HEK293 (cell line): ENCODE measurements at regions not wholly inside any gene's neighbourhood (a gene's known extent, or its start where the extent isn't known, plus 50 kb on each side); places are given as distances from the start of the nearest gene placed in this dataset.

ENCODE experiments used
- CTCF ChIA-PET: fragments of 350-600 bp; formaldehyde crosslinking; extraction: SDS; loops from one replicate; lab custom pipeline; 2021; ENCODE audit warnings: antibody characterized with exemption; lab: Yijun Ruan, JAX
- POLR2A ChIA-PET: fragments of 300-600 bp; formaldehyde crosslinking; extraction: SDS; loops from one replicate; lab custom pipeline; 2020; ENCODE audit warnings: antibody characterized with exemption, inconsistent platforms; lab: Yijun Ruan, JAX
- H3K27ac ChIP-seq: fragments of 200-500 bp; sonication (Bioruptor generic); 2 replicates; pipeline ENCODE4 v1.5.1; 2014; ENCODE audit warnings: low read depth, low read length, control low read depth, inconsistent platforms; ENCODE audit errors: extremely low read depth
- H3K36me3 ChIP-seq, 2 experiments: fragments of 200-500 bp in 1 of 2; sonication (Bioruptor generic) in 1 of 2; 1 replicate in 1 of 2; 2 replicates in 1 of 2; pipeline ENCODE4 v1.5.1; 2014 to 2017; ENCODE audit warnings: inconsistent platforms in 2 of 2, low read length in 2 of 2; ENCODE audit not compliant: control insufficient read depth in 2 of 2, insufficient read depth in 1 of 2
- H3K4me1 ChIP-seq: fragments of 200-500 bp; sonication (Bioruptor generic); 2 replicates; pipeline ENCODE4 v1.5.1; 2014; ENCODE audit warnings: mild to moderate bottlenecking, low read length, inconsistent platforms; ENCODE audit not compliant: control insufficient read depth, insufficient read depth
- H3K4me3 ChIP-seq: 2 replicates; pipeline ENCODE4 v1.5.1; 2011; ENCODE audit warnings: low read depth, mild to moderate bottlenecking, control low read depth, low read length, moderate library complexity
- H3K9me3 ChIP-seq: fragments of 200-500 bp; sonication (Bioruptor generic); 2 replicates; pipeline ENCODE4 v1.5.1; 2014; ENCODE audit warnings: low read depth, low read length, inconsistent platforms; ENCODE audit not compliant: control insufficient read depth, insufficient read depth
- EGR2 ChIP-seq: fragments of 450-650 bp; formaldehyde crosslinking; IDR thresholded peaks from 2 replicates; pipeline ENCODE4 v1.5.1; 2016; ENCODE audit warnings: low read depth, missing biosample characterization, missing genetic modification characterization
- IKZF3 ChIP-seq: fragments of 450-650 bp; IDR thresholded peaks from 2 replicates; pipeline ENCODE4 v1.5.0; 2018; ENCODE audit warnings: missing biosample characterization, mild to moderate bottlenecking, missing genetic modification characterization, moderate library complexity
- KLF17 ChIP-seq: fragments of 450-650 bp; formaldehyde crosslinking; IDR thresholded peaks from 2 replicates; pipeline ENCODE4 v1.5.1; 2016; ENCODE audit warnings: missing biosample characterization, missing genetic modification characterization
- PRDM10 ChIP-seq: fragments of 450-650 bp; formaldehyde crosslinking; IDR thresholded peaks from 2 replicates; pipeline ENCODE4 v1.5.1; 2016; ENCODE audit warnings: missing biosample characterization, missing genetic modification characterization
- ZBTB49 ChIP-seq: fragments of 450-650 bp; formaldehyde crosslinking; IDR thresholded peaks from 2 replicates; pipeline ENCODE4 v1.5.1; 2016; ENCODE audit warnings: missing biosample characterization, missing genetic modification characterization, low read depth
- ZNF16 ChIP-seq: fragments of 450-650 bp; formaldehyde crosslinking; IDR thresholded peaks from 2 replicates; pipeline ENCODE4 v1.5.1; 2016; ENCODE audit warnings: low read depth, missing biosample characterization, missing genetic modification characterization
- ZNF223 ChIP-seq: fragments of 450-650 bp; formaldehyde crosslinking; IDR thresholded peaks from 2 replicates; pipeline ENCODE4 v1.5.1; 2016; ENCODE audit warnings: missing biosample characterization, missing genetic modification characterization
- ZNF404 ChIP-seq: fragments of 450-650 bp; formaldehyde crosslinking; IDR thresholded peaks from 2 replicates; pipeline ENCODE4 v1.5.1; 2017; ENCODE audit warnings: missing biosample characterization, missing genetic modification characterization
- ZNF423 ChIP-seq: fragments of 450-650 bp; formaldehyde crosslinking; IDR thresholded peaks from 2 replicates; pipeline ENCODE4 v1.5.1; 2016; ENCODE audit warnings: missing biosample characterization, missing genetic modification characterization
- ZNF521 ChIP-seq: fragments of 450-650 bp; formaldehyde crosslinking; IDR thresholded peaks from 2 replicates; pipeline ENCODE4 v1.5.1; 2017; ENCODE audit warnings: missing biosample characterization, mild to moderate bottlenecking, missing genetic modification characterization
- ZNF571 ChIP-seq: fragments of 450-650 bp; formaldehyde crosslinking; IDR thresholded peaks from 2 replicates; pipeline ENCODE4 v1.5.0; 2017; ENCODE audit warnings: missing biosample characterization, missing genetic modification characterization
- ZNF677 ChIP-seq: fragments of 450-650 bp; IDR thresholded peaks from 2 replicates; pipeline ENCODE4 v1.5.0; 2018; ENCODE audit warnings: missing biosample characterization, mild to moderate bottlenecking, missing genetic modification characterization, moderate library complexity
- ZNF777 ChIP-seq: fragments of 450-650 bp; formaldehyde crosslinking; IDR thresholded peaks from 2 replicates; pipeline ENCODE4 v1.5.1; 2017; ENCODE audit warnings: missing biosample characterization, missing genetic modification characterization, borderline replicate concordance
- ZSCAN16 ChIP-seq: fragments of 450-650 bp; formaldehyde crosslinking; IDR thresholded peaks from 2 replicates; pipeline ENCODE4 v1.5.1; 2016; ENCODE audit warnings: missing biosample characterization, missing genetic modification characterization

GRCh38 chr7:47697543-47697942 lies 115.6 kb upstream of the TNS3 start:
- TF ChIP-seq IKZF3 (tag by site-specific recombination) = no peak
- TF ChIP-seq ZNF223 (tag by site-specific recombination) = no peak
- TF ChIP-seq ZNF677 = no peak
- no peak for TF ChIP-seq ZNF571 (tag by site-specific recombination)
- CTCF ChIA-PET = interaction anchor here (1.1 kb wide), 1 partner anchor 44 kb away, joined by 3 read pairs; no protein-coding TSS in a partner anchor
- no peaks in the 10 kb centered on the region for H3K36me3 ChIP-seq

GRCh38 chr7:47696152-47696710 lies 114.3 kb upstream of the TNS3 start:
- Histone ChIP-seq H3K27ac (no peak overlapping the region), H3K36me3 (no peaks in the 10 kb centered on the region), H3K4me3 (no peak overlapping the region), H3K4me1 (no peaks in the 10 kb centered on the region), H3K9me3 (no peaks in the 10 kb centered on the region)
- TF ChIP-seq EGR2 (tag by site-specific recombination) = no peak
- no peak for TF ChIP-seq ZBTB49 (tag by site-specific recombination)
- TF ChIP-seq KLF17 = no peak
- POLR2A ChIA-PET = no interaction called here
- CTCF ChIA-PET = no interaction called here

More at GRCh38 chr7:47697543-47697942, 115.6 kb upstream of the TNS3 start:
- Histone ChIP-seq H3K4me1 (no peaks in the 10 kb centered on the region), H3K4me3 (no peak overlapping the region), H3K9me3 (no peaks in the 10 kb centered on the region), H3K27ac (no peak overlapping the region)
- POLR2A ChIA-PET = no interaction called here

GRCh38 chr7:47693216-47693615 lies 111.3 kb upstream of the TNS3 start:
- ChIA-PET CTCF (no interaction called here), POLR2A (no interaction called here)
- Histone ChIP-seq H3K4me1 (no peaks in the 10 kb centered on the region), H3K9me3 (no peaks in the 10 kb centered on the region), H3K36me3 (no peaks in the 10 kb centered on the region), H3K4me3 (no peak overlapping the region), H3K27ac (no peak overlapping the region)
- TF ChIP-seq ZNF404 = no peak

- CTCF ChIA-PET = interaction anchor here (0.6 kb wide), 1 partner anchor 129 kb away, joined by 3 read pairs; no protein-coding TSS in a partner anchor
These were observed 110.1 kb upstream of the TNS3 start for GRCh38 chr7:47691988-47692387.

More at GRCh38 chr7:47691988-47692387, 110.1 kb upstream of the TNS3 start:
- Histone ChIP-seq H3K27ac (no peak overlapping the region), H3K9me3 (no peaks in the 10 kb centered on the region), H3K4me3 (no peak overlapping the region), H3K36me3 (no peaks in the 10 kb centered on the region), H3K4me1 (no peaks in the 10 kb centered on the region)
- no peak for TF ChIP-seq ZNF16 (tag by site-specific recombination)
- TF ChIP-seq ZNF777 = no peak
- no peak for TF ChIP-seq ZNF521 (tag by site-specific recombination)
- TF ChIP-seq PRDM10 (tag by site-specific recombination) = no peak
- no peak for TF ChIP-seq ZSCAN16 (tag by site-specific recombination)
- no peak for TF ChIP-seq ZNF423 (tag by site-specific recombination)
- POLR2A ChIA-PET = no interaction called here
